Neural cell (in vitro differentiated cells): ENCODE measurements at regions not wholly inside any gene's neighbourhood (a gene's known extent, or its start where the extent isn't known, plus 50 kb on each side); places are given as distances from the start of the nearest gene placed in this dataset.

Experiments used
- H2AFZ ChIP-seq: fragments of 200-600, 300-800 bp; sonication (generic), shearing (Covaris generic); 2 replicates; pipeline ENCODE4 v1.6.0; 2014; ENCODE audit warnings: low read depth, mild to moderate bottlenecking, antibody characterized with exemption, low read length, moderate library complexity
- H3F3A ChIP-seq: fragments of 200-600 bp; shearing (Covaris generic); 2 replicates; pipeline ENCODE4 v1.6.1; 2016; ENCODE audit warnings: mild to moderate bottlenecking, moderate library complexity, mixed read lengths, antibody characterized with exemption, low read length; ENCODE audit not compliant: insufficient read depth, poor library complexity, severe bottlenecking
- H3K27ac ChIP-seq: fragments of 200-600, 300-800 bp; sonication (generic), shearing (Covaris generic); 2 replicates; pipeline ENCODE4 v1.5.1; 2014; ENCODE audit warnings: mild to moderate bottlenecking, low read length, moderate library complexity
- H3K27me3 ChIP-seq: fragments of 300-800, 200-600 bp; sonication (generic), shearing (Covaris generic); 2 replicates; pipeline ENCODE4 v1.6.0; 2014; ENCODE audit warnings: mild to moderate bottlenecking, low read depth, low read length, moderate library complexity; ENCODE audit not compliant: insufficient read depth
- H3K36me3 ChIP-seq: fragments of 300-800, 200-600 bp; sonication (generic), shearing (Covaris generic); 2 replicates; pipeline ENCODE4 v1.5.1; 2014; ENCODE audit warnings: mild to moderate bottlenecking, antibody characterized with exemption, low read length, moderate library complexity; ENCODE audit not compliant: insufficient read depth
- H3K4me2 ChIP-seq: fragments of 300-800, 200-600 bp; sonication (generic), shearing (Covaris generic); 2 replicates; pipeline ENCODE4 v1.6.0; 2014; ENCODE audit warnings: mild to moderate bottlenecking, low read length
- H3K4me3 ChIP-seq: fragments of 300-800, 200-600 bp; sonication (generic), shearing (Covaris generic); 2 replicates; pipeline ENCODE4 v1.5.1; 2014; ENCODE audit warnings: mild to moderate bottlenecking, low read length, moderate library complexity
- H3K79me2 ChIP-seq: fragments of 200-600 bp; shearing (Covaris generic); replicated peaks from 2 replicates; pipeline ENCODE4 v1.6.0; 2014; ENCODE audit warnings: mild to moderate bottlenecking, low read length, moderate library complexity; ENCODE audit not compliant: insufficient read depth
- H3K9ac ChIP-seq: fragments of 300-800, 200-600 bp; sonication (generic), shearing (Covaris generic); 2 replicates; pipeline ENCODE4 v1.6.1; 2016; ENCODE audit warnings: mild to moderate bottlenecking, low read length, mixed read lengths
- H3K9me2 ChIP-seq: fragments of 200-600 bp; shearing (Covaris generic); 2 replicates; pipeline ENCODE4 v1.6.1; 2016; ENCODE audit warnings: mild to moderate bottlenecking, low read length, mixed read lengths; ENCODE audit not compliant: insufficient read depth
- H3K9me3 ChIP-seq: fragments of 200-600, 300-800 bp; sonication (generic), shearing (Covaris generic); 2 replicates; pipeline ENCODE4 v1.6.1; 2016; ENCODE audit warnings: mild to moderate bottlenecking, mixed run types, low read length, moderate library complexity, mixed read lengths
- H4K20me1 ChIP-seq: fragments of 200-600 bp; shearing (Covaris generic); 2 replicates; pipeline ENCODE4 v1.6.1; 2016; ENCODE audit warnings: mild to moderate bottlenecking, mixed run types; ENCODE audit not compliant: insufficient read depth
- CTCF ChIP-seq: fragments of 450-650 bp; IDR thresholded peaks from 2 replicates; pipeline ENCODE4 v1.5.1; 2014; ENCODE audit warnings: antibody characterized with exemption, mild to moderate bottlenecking, moderate library complexity; ENCODE audit not compliant: poor library complexity, severe bottlenecking
- EP300 ChIP-seq: fragments of 450-650 bp; conservative IDR thresholded peaks from 2 replicates; pipeline ENCODE4 v1.6.1; 2014; ENCODE audit warnings: antibody characterized with exemption, mild to moderate bottlenecking, moderate library complexity; ENCODE audit not compliant: poor library complexity, severe bottlenecking
- EZH2 ChIP-seq: fragments of 200-600, 300-800 bp; shearing (Covaris generic), sonication (generic); IDR thresholded peaks from 2 replicates; pipeline ENCODE4 v1.6.1; 2014; ENCODE audit warnings: antibody characterized with exemption, low read length, borderline replicate concordance, mild to moderate bottlenecking; ENCODE audit not compliant: insufficient read depth, poor library complexity, severe bottlenecking
- MXI1 ChIP-seq: fragments of 450-650 bp; conservative IDR thresholded peaks from 2 replicates; pipeline ENCODE4 v1.6.1; 2014; ENCODE audit warnings: antibody characterized with exemption, mild to moderate bottlenecking; ENCODE audit not compliant: poor library complexity, severe bottlenecking
- POLR2AphosphoS5 ChIP-seq: IDR thresholded peaks from 2 replicates; pipeline ENCODE4 v1.6.1; 2012
- RAD21 ChIP-seq: fragments of 450-650 bp; conservative IDR thresholded peaks from 2 replicates; pipeline ENCODE4 v1.6.1; 2014; ENCODE audit warnings: antibody characterized with exemption, mild to moderate bottlenecking, moderate library complexity
- REST ChIP-seq: IDR thresholded peaks from 2 replicates; pipeline ENCODE4 v1.6.1; 2012; ENCODE audit warnings: borderline replicate concordance
- SMC3 ChIP-seq: fragments of 450-650 bp; conservative IDR thresholded peaks from 2 replicates; pipeline ENCODE4 v1.6.1; 2014; ENCODE audit warnings: antibody characterized with exemption, mild to moderate bottlenecking, moderate library complexity; ENCODE audit not compliant: poor library complexity
- TAF1 ChIP-seq: IDR thresholded peaks from 2 replicates; pipeline ENCODE4 v1.6.1; 2012; ENCODE audit warnings: low read depth

- H3K9ac ChIP-seq = no peak overlapping the region
- H3K4me3 ChIP-seq = no peak overlapping the region
- no peak overlapping the region for H3K4me2 ChIP-seq
- no peaks in the 10 kb centered on the region for H3K27me3 ChIP-seq
- H4K20me1 ChIP-seq = no peaks in the 10 kb centered on the region
- no peaks in the 10 kb centered on the region for H3K36me3 ChIP-seq
- H3K9me2 ChIP-seq = no peaks in the 10 kb centered on the region
- no peak overlapping the region for H2AFZ ChIP-seq
- H3K9me3 ChIP-seq = no peaks in the 10 kb centered on the region
- no peaks in the 10 kb centered on the region for H3F3A ChIP-seq
- H3K27ac ChIP-seq = no peak overlapping the region
- H3K79me2 ChIP-seq = no peaks in the 10 kb centered on the region
- TF ChIP-seq CTCF (no peak), TAF1 (no peak), RAD21 (no peak), MXI1 (no peak), SMC3 (no peak), EZH2 (no peak), EP300 (no peak), POLR2AphosphoS5 (no peak), REST (no peak)
Observed at GRCh38 chr4:43999669-44000068, 448.9 kb downstream of the KCTD8 start.

- H3K4me3 ChIP-seq = no peak overlapping the region
- H3K9me2 ChIP-seq = no peaks in the 10 kb centered on the region
- TF ChIP-seq EZH2 (no peak), SMC3 (no peak), EP300 (no peak), TAF1 (no peak), CTCF (no peak), POLR2AphosphoS5 (no peak), REST (no peak), MXI1 (no peak), RAD21 (no peak)
- no peak overlapping the region for H3K27ac ChIP-seq
- no peaks in the 10 kb centered on the region for H4K20me1 ChIP-seq
- H3K9ac ChIP-seq = no peak overlapping the region
- no peaks in the 10 kb centered on the region for H3K36me3 ChIP-seq
- no peak overlapping the region for H2AFZ ChIP-seq
- no peaks in the 10 kb centered on the region for H3K79me2 ChIP-seq
- no peaks in the 10 kb centered on the region for H3F3A ChIP-seq
- no peaks in the 10 kb centered on the region for H3K9me3 ChIP-seq
- H3K27me3 ChIP-seq = no peaks in the 10 kb centered on the region
- no peak overlapping the region for H3K4me2 ChIP-seq
Observed at GRCh38 chr4:44002368-44002767, 446.2 kb downstream of the KCTD8 start.
